OCI-LY3 (cell line): ENCODE measurements at regions not wholly inside any gene's neighbourhood (a gene's known extent, or its start where the extent isn't known, plus 50 kb on each side); places are given as distances from the start of the nearest gene placed in this dataset.

Source experiments
- H2AFZ ChIP-seq: fragments of 200-600, 300-600 bp; shearing (Covaris generic); 2 replicates; pipeline ENCODE4 v1.6.0; 2014; ENCODE audit warnings: antibody characterized with exemption, low read depth, low read length
- H3K27ac ChIP-seq: fragments of 200-600, 300-600 bp; sonication (generic); 2 replicates; pipeline ENCODE4 v1.5.1; 2014; ENCODE audit warnings: mild to moderate bottlenecking, low read length, moderate library complexity, mixed read lengths
- H3K27me3 ChIP-seq: fragments of 200-600, 300-600 bp; sonication (generic); 2 replicates; pipeline ENCODE4 v1.6.1; 2014; ENCODE audit warnings: low read depth, low read length, mixed read lengths
- H3K36me3 ChIP-seq: fragments of 200-600, 300-600 bp; sonication (generic); replicated peaks from 2 replicates; pipeline ENCODE3; 2014; ENCODE audit warnings: low read depth, low read length, mixed read lengths
- H3K4me1 ChIP-seq: fragments of 300-600, 200-600 bp; sonication (generic); 2 replicates; pipeline ENCODE4 v1.6.1; 2014; ENCODE audit warnings: low read length, mixed read lengths
- H3K4me2 ChIP-seq: fragments of 200-600, 300-600 bp; sonication (generic); 2 replicates; pipeline ENCODE4 v1.6.1; 2014; ENCODE audit warnings: low read length, mixed read lengths
- H3K4me3 ChIP-seq: fragments of 300-600, 200-600 bp; sonication (generic); 2 replicates; pipeline ENCODE4 v1.5.1; 2014; ENCODE audit warnings: antibody characterized with exemption, mild to moderate bottlenecking, low read length, moderate library complexity
- H3K79me2 ChIP-seq: fragments of 300-600, 200-600 bp; shearing (Covaris generic); 2 replicates; pipeline ENCODE4 v1.6.1; 2014; ENCODE audit warnings: mild to moderate bottlenecking, low read length, mixed read lengths
- H3K9ac ChIP-seq: fragments of 300-600, 200-600 bp; shearing (Covaris generic); 2 replicates; pipeline ENCODE4 v1.6.0; 2014; ENCODE audit warnings: mild to moderate bottlenecking, low read length, moderate library complexity
- H3K9me3 ChIP-seq: fragments of 200-600, 300-600 bp; shearing (Covaris generic); 2 replicates; pipeline ENCODE4 v1.6.1; 2014; ENCODE audit warnings: low read length, mixed read lengths; ENCODE audit not compliant: insufficient read depth
- H4K20me1 ChIP-seq: fragments of 200-600, 300-600 bp; sonication (generic); 2 replicates; pipeline ENCODE4 v1.6.1; 2016; ENCODE audit warnings: low read length, mixed read lengths; ENCODE audit not compliant: insufficient read depth
- EZH2phosphoT487 ChIP-seq: fragments of 200-600 bp; shearing (Covaris generic); IDR thresholded peaks from 2 replicates; pipeline ENCODE4 v1.6.1; 2018; ENCODE audit warnings: antibody characterized with exemption, mixed run types, low read depth
- TF ChIP-seq, protein P1 (sequence below): fragments of 200-600, 300-600 bp; sonication (generic); IDR thresholded peaks from 2 replicates; pipeline ENCODE4 v1.5.1; 2014; ENCODE audit warnings: antibody characterized with exemption, low read length, low read depth

DNA sequence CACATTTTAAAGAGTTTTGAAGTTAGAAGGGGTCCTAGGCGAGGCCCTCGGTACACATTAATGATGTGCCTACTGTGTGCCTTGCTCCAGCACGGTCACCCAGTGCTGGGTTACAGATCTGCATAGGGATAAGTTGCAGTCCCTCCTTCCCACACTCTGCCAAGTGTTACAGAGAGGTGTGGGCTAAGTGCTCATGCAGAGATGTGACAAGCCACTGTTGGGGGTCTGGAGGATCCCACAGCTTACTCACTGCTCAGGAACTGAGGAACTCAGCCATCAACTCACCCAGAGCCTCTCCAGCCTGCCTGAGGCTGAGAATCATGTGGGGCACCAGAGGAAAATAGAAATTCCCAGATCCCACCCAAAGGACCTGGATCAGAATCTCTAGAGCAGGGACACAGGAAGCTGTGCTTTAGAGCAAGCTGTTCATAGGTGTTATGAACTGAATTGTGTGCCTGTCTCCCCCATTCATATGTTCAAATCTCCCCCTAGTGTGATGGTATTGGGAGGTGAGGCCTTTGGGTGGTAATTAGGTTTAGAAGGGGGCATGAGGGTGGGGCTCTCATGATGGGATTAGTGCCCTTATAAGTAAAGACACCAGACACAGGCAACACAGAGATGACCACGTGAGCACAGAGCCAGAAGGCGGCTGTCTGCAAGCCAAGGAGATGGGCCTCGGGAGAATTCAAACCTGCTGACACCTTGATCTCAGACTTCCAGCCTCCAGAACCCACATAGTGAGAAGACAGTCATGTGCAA, 164.1 kb downstream of the HSD17B3 start:
- Histone ChIP-seq H3K27me3 (peaks cover 6% of the 10 kb centered on the region; the same call in 1 of the 2 replicates), H3K36me3 (no peaks in the 10 kb centered on the region), H3K27ac (no peak overlapping the region), H2AFZ (peak overlapping the region; percentile 71; the same call in 1 of the 2 replicates), H3K79me2 (no peaks in the 10 kb centered on the region), H3K4me1 (peaks cover 19% of the 10 kb centered on the region), H3K4me3 (peak overlapping the region; percentile 53), H4K20me1 (no peaks in the 10 kb centered on the region), H3K9me3 (no peaks in the 10 kb centered on the region), H3K4me2 (peak overlapping the region; percentile 62), H3K9ac (no peak overlapping the region)
- no peak for TF ChIP-seq EZH2phosphoT487
- TF ChIP-seq, protein P1, sequence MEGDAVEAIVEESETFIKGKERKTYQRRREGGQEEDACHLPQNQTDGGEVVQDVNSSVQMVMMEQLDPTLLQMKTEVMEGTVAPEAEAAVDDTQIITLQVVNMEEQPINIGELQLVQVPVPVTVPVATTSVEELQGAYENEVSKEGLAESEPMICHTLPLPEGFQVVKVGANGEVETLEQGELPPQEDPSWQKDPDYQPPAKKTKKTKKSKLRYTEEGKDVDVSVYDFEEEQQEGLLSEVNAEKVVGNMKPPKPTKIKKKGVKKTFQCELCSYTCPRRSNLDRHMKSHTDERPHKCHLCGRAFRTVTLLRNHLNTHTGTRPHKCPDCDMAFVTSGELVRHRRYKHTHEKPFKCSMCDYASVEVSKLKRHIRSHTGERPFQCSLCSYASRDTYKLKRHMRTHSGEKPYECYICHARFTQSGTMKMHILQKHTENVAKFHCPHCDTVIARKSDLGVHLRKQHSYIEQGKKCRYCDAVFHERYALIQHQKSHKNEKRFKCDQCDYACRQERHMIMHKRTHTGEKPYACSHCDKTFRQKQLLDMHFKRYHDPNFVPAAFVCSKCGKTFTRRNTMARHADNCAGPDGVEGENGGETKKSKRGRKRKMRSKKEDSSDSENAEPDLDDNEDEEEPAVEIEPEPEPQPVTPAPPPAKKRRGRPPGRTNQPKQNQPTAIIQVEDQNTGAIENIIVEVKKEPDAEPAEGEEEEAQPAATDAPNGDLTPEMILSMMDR: no peak

DNA sequence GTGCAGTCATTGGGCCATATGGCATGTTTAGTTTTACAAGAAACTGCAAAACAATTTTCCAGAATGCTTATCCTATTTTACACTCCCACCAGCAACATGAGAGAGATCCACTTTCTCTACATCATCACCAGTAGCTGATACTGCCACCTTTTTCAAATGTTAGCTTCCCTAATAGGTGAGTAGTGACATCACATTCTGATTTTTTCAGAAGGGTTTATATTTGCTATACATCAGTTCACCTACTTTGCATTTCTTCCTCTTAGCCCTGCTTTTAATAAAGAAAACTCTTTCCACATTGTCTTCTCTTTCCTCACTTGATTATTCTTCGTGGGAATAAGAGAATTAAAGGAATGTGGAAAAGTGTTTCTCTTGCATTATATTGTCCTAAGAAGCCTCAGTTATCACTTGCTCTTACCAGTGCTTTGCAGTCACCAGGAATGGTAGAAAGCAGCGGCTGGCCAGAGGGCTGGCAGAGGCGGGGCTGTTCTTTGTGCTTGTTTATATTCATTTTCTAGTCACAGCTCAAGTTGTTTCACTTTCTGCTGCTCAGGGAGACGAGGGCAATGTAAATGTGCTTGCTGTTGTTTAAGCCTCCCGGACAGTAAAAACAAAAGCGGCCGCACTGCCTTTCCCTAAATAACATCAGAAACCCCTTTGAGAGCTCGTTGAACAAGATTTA, 164.8 kb downstream of the HSD17B3 start:
- Histone ChIP-seq H4K20me1 (no peaks in the 10 kb centered on the region), H3K4me2 (peak overlapping the region; percentile 62), H2AFZ (peak overlapping the region; percentile 71; the same call in 1 of the 2 replicates), H3K4me1 (peaks cover 19% of the 10 kb centered on the region), H3K36me3 (no peaks in the 10 kb centered on the region), H3K4me3 (peak overlapping the region; percentile 53), H3K27ac (no peak overlapping the region), H3K9ac (no peak overlapping the region), H3K9me3 (no peaks in the 10 kb centered on the region), H3K79me2 (no peaks in the 10 kb centered on the region), H3K27me3 (no peaks in the 10 kb centered on the region)
- no peak for TF ChIP-seq EZH2phosphoT487
- TF ChIP-seq, protein P1: no peak

DNA sequence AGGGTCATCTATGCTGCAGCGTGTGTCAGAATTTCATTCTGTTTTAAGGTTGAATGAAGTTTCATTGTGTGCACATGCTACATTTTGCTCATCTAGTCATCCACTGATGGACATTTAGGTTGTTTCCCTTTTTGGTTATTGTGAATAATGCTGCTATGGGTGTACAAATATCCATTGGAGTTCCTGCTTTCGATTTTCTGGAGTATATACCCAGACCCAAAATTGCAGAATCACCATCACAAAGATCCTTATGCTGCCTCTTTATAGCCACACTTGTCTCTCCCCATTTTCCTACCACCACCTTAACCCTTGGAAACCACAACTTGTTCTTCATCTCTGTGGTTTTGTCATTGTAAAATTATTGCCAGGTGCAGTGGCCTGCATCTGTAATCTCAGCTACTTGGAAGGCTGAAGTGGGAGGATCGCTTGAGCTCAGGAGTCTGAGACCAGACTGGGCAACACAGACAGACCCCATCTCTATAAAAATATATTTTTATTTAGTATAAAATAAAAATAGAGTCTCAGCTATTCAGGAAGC, 166.2 kb downstream of the HSD17B3 start:
- Histone ChIP-seq H2AFZ (no peak overlapping the region), H3K4me1 (peaks cover 19% of the 10 kb centered on the region), H3K4me3 (no peak overlapping the region), H3K4me2 (peak overlapping the region; percentile 28), H4K20me1 (no peaks in the 10 kb centered on the region), H3K36me3 (no peaks in the 10 kb centered on the region), H3K27ac (no peak overlapping the region), H3K27me3 (no peaks in the 10 kb centered on the region), H3K9ac (no peak overlapping the region), H3K9me3 (no peaks in the 10 kb centered on the region), H3K79me2 (no peaks in the 10 kb centered on the region)
- TF ChIP-seq EZH2phosphoT487: no peak
- TF ChIP-seq, protein P1: no peak

DNA sequence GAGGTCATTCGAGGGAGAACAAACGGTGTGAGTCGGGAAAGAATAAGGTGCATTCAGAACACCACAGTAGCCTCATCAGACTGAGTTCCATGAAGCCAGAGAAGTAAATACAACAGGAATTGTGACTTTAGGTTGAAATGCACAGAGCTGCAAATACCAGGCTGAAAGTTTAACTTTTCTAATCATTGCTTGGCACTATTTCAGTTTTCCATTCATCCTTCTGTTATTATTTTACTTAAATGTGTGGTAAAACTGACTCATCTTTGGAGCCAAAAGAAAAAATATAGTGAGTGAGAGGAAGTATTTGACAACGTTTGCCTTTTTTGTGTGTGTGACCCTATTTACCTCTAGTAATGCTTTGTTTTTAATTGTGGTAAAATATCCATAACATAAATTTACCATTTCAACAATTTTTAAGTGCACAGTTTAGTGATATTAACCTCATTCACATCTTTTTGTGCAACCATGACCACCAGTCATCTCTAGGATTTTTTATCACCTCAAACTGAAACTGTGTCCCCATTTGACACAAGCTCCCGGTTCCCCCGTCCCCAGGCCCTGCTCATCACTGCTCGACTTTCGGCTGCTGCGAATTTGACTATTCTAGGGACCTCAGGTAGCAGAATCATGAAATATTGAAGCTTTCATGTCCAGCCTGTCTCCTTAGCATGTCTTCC, 166.8 kb downstream of the HSD17B3 start:
- Histone ChIP-seq H3K4me1 (peaks cover 19% of the 10 kb centered on the region), H3K4me2 (peak overlapping the region; percentile 28), H4K20me1 (no peaks in the 10 kb centered on the region), H3K4me3 (no peak overlapping the region), H3K9me3 (no peaks in the 10 kb centered on the region), H3K27ac (no peak overlapping the region), H3K36me3 (no peaks in the 10 kb centered on the region), H3K9ac (no peak overlapping the region), H3K79me2 (no peaks in the 10 kb centered on the region), H3K27me3 (no peaks in the 10 kb centered on the region), H2AFZ (no peak overlapping the region)
- TF ChIP-seq, protein P1: no peak
- no peak for TF ChIP-seq EZH2phosphoT487
